ACC112 (cell line): ENCODE measurements at regions not wholly inside any gene's neighbourhood (a gene's known extent, or its start where the extent isn't known, plus 50 kb on each side); places are given as distances from the start of the nearest gene placed in this dataset.

Source experiments
- H2AFZ ChIP-seq: fragments of 200-600 bp; sonication (generic); one replicate; pipeline ENCODE4 v1.6.0; 2017; ENCODE audit warnings: antibody characterized with exemption, low read length; ENCODE audit not compliant: unreplicated experiment
- H3K27ac ChIP-seq: fragments of 200-600 bp; sonication (generic); 2 replicates; pipeline ENCODE4 v1.5.1; 2014; ENCODE audit warnings: low read depth, mild to moderate bottlenecking, antibody characterized with exemption, low read length, moderate library complexity
- H3K27me3 ChIP-seq: fragments of 200-600 bp; sonication (generic); 2 replicates; pipeline ENCODE4 v1.6.1; 2014; ENCODE audit warnings: mild to moderate bottlenecking, antibody characterized with exemption, low read length, moderate library complexity, mixed read lengths; ENCODE audit not compliant: insufficient read depth
- H3K36me3 ChIP-seq: fragments of 200-600 bp; sonication (generic); 2 replicates; pipeline ENCODE4 v1.6.1; 2016; ENCODE audit warnings: mild to moderate bottlenecking, antibody characterized with exemption, low read length, moderate library complexity, mixed read lengths; ENCODE audit not compliant: insufficient read depth
- H3K4me1 ChIP-seq: fragments of 200-600 bp; sonication (generic); one replicate; pipeline ENCODE4 v1.6.1; 2016; ENCODE audit warnings: low read length, mixed read lengths; ENCODE audit not compliant: insufficient read depth, unreplicated experiment, control insufficient read depth
- H3K4me3 ChIP-seq: fragments of 200-600 bp; sonication (generic); 2 replicates; pipeline ENCODE4 v1.5.1; 2014; ENCODE audit warnings: mild to moderate bottlenecking, low read depth, low read length
- H3K79me2 ChIP-seq: fragments of 200-600 bp; sonication (generic); one replicate; pipeline ENCODE4 v1.6.0; 2016; ENCODE audit warnings: low read length; ENCODE audit not compliant: control insufficient read depth, unreplicated experiment, insufficient read depth

DNA sequence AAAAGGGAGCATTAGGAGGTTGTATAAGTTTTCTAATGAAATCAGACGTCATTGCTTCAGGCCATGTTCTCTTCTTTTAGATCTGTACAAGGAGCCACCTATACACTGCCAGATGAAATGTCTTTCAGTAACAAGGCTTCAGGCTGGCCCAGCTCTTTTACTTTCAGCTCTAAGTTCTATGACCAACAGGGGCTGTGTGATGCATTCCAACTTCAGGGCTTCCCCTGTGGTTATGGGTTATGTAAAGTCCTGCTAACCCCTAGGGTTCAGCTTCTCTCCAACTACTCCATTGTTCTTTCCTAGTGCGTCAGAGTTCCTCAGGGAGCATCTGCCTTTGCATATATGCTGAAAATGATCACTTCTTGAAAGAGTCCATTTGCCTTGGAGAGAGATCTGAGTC lies 79.4 kb upstream of the TTC29 start:
- no peaks in the 10 kb centered on the region for H3K4me1 ChIP-seq
- no peaks in the 10 kb centered on the region for H3K27me3 ChIP-seq
- H3K27ac ChIP-seq = no peak overlapping the region
- no peak overlapping the region for H2AFZ ChIP-seq
- no peak overlapping the region for H3K4me3 ChIP-seq
- no peaks in the 10 kb centered on the region for H3K79me2 ChIP-seq
- H3K36me3 ChIP-seq = no peaks in the 10 kb centered on the region

DNA sequence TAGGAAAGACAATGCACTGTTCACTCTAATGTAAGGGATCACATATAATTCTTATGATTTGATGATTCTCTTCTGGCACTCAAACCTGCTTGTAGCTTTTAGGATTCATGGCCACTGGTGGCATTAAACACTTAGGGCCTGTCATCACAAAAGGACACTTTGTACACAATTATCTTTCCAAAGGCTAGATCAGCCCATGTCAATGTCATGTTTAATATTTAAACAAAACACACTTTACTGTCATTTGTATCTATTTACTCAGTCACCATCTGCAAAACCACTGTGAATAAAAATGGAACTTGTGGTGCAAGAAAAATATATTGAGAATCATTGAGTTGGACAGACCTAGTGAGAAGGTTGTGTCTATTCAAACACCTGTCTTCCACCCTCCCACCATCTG lies 83.6 kb upstream of the TTC29 start:
- no peak overlapping the region for H3K27ac ChIP-seq
- no peaks in the 10 kb centered on the region for H3K36me3 ChIP-seq
- no peak overlapping the region for H3K4me3 ChIP-seq
- no peak overlapping the region for H2AFZ ChIP-seq
- H3K4me1 ChIP-seq = no peaks in the 10 kb centered on the region
- no peaks in the 10 kb centered on the region for H3K79me2 ChIP-seq
- H3K27me3 ChIP-seq = no peaks in the 10 kb centered on the region

DNA sequence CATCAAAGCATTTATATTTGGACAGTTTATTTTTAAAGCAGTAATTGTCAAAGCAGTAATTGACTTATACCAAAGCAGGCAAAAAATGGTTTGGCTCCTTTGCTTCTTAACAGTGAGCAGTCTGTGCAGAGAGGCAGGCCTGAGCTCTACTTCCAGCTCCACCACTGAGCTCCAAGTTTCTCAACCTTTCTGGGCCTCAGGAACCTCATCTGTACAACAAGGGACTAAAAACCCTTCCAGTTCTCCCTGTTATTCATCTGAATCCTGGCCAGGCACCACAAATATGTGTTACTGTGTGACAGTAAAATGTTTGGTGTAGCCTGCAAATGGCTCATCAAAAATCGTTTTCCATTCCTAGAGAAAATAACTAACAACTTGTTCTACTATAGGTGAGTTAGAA lies 88.7 kb upstream of the TTC29 start:
- Histone ChIP-seq H3K79me2 (no peaks in the 10 kb centered on the region), H2AFZ (no peak overlapping the region), H3K27me3 (peaks cover 8% of the 10 kb centered on the region; the same call in 1 of the 2 replicates), H3K4me1 (no peaks in the 10 kb centered on the region), H3K27ac (no peak overlapping the region), H3K36me3 (no peaks in the 10 kb centered on the region), H3K4me3 (no peak overlapping the region)

DNA sequence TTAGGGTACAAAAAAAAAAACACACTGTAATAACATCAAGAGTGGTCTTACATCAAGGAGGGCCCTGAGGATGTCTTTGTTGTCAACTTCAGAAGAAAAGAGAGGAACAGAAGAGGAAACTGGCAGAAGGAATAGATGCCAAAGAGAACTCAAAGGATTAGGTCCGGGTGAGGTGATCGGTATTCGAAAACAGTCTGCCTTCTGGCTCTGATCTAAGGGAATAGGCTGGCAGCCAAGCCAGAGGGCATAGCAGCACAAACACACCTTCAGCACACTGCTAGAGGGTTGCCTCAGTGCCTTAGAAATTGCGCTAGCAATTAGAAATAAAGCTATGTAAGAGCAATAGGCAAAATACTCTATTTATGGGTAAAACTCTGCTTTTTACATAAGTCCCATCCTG lies 91.4 kb upstream of the TTC29 start:
- no peak overlapping the region for H3K27ac ChIP-seq
- H3K36me3 ChIP-seq = no peaks in the 10 kb centered on the region
- H3K79me2 ChIP-seq = no peaks in the 10 kb centered on the region
- peaks cover 10% of the 10 kb centered on the region; the same call in 1 of the 2 replicates for H3K27me3 ChIP-seq
- H3K4me3 ChIP-seq = no peak overlapping the region
- H2AFZ ChIP-seq = no peak overlapping the region
- no peaks in the 10 kb centered on the region for H3K4me1 ChIP-seq

DNA sequence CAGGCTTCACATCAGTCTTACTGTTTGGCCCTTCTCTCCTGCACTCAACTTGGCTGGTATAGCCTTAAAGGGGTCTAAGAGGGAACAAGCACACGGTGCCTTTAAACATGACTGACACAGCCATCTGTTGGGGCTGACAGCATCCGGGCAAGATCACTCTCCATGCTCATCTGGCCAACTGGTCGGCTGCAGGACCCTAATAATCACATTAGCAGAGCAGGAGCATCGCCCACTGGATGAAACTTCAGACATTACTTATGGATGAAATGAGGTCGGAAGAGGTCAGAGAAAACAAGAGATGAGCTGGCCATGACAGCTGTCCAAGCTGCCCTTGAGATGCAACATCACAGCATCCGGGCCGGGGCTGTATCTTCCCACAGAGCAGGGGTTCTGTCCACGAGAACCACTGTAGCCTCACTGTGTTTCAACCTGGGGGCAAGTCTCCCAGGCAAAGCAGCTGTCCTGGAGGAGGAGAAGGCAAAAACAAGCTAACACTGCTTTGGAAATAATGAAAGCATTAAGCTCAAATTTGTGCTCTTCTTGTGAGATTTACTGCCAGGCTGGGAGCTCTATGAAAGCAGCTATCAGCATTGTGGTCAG lies 94.4 kb upstream of the TTC29 start:
- H3K27ac ChIP-seq = no peak overlapping the region
- no peak overlapping the region for H2AFZ ChIP-seq
- H3K4me1 ChIP-seq = no peaks in the 10 kb centered on the region
- no peaks in the 10 kb centered on the region for H3K36me3 ChIP-seq
- no peak overlapping the region for H3K4me3 ChIP-seq
- no peaks in the 10 kb centered on the region for H3K79me2 ChIP-seq
- peaks cover 10% of the 10 kb centered on the region; the same call in 1 of the 2 replicates for H3K27me3 ChIP-seq

DNA sequence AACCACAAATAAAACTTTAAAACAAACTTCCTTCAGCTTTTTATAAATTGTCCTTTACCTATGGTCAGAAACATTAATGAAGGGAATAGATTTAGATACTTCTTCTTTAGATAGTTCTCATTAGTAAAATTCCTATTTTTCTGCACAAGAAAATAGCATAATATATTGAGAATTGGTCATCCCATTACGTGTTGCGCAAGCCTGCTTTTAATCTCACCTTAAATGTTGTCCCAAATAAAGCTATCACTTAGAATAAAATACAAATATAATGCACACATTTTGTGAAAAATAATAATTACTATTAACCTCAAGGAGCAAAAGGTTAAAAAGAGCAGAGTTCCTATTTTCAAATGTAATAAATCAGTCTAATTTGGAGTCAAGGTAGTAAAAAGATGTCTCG lies 95.2 kb upstream of the TTC29 start:
- H3K4me1 ChIP-seq = no peaks in the 10 kb centered on the region
- no peak overlapping the region for H3K27ac ChIP-seq
- H3K79me2 ChIP-seq = no peaks in the 10 kb centered on the region
- peaks cover 10% of the 10 kb centered on the region; the same call in 1 of the 2 replicates for H3K27me3 ChIP-seq
- no peaks in the 10 kb centered on the region for H3K36me3 ChIP-seq
- no peak overlapping the region for H2AFZ ChIP-seq
- no peak overlapping the region for H3K4me3 ChIP-seq

DNA sequence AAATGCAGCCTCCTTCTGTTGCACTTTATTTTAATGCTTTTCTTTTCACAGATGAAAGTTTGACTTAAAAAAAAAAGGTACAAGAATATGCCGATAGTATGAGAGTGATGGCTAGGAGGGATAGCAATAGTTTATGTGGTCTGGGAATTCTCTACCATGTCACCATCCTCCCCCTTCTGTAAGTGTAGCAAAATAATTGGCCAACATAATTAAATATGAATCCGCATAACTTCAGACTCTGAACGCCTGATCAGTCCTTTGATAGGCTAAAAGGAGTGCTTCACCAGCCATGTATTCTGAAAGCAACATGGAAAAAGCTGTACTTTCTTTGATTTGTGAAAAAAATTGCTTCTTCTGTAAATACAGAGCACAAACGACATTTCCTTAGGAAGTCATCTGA lies 95.7 kb upstream of the TTC29 start:
- Histone ChIP-seq H3K79me2 (no peaks in the 10 kb centered on the region), H2AFZ (no peak overlapping the region), H3K36me3 (no peaks in the 10 kb centered on the region), H3K4me3 (no peak overlapping the region), H3K4me1 (no peaks in the 10 kb centered on the region), H3K27me3 (peaks cover 10% of the 10 kb centered on the region; the same call in 1 of the 2 replicates), H3K27ac (no peak overlapping the region)

DNA sequence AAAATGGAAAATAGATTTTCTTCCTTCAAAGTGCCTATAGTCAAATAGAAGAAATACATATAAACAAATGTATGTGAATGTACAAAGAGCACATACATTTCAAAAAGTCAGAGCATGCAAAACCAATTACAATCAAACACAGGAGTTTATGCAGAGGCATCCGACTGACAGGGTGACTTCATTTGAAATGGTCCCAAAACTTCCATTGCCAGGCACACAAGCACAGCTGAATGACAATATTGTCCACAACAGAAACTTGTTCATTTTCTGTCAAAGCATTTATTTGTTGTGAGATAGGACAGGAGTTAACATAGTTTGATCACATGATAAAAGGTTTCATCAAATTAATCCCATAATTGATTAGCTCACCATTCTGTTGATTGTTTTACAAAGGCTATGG lies 96.4 kb upstream of the TTC29 start:
- H3K27ac ChIP-seq = no peak overlapping the region
- no peaks in the 10 kb centered on the region for H3K4me1 ChIP-seq
- no peaks in the 10 kb centered on the region for H3K36me3 ChIP-seq
- H3K4me3 ChIP-seq = no peak overlapping the region
- no peak overlapping the region for H2AFZ ChIP-seq
- H3K79me2 ChIP-seq = no peaks in the 10 kb centered on the region
- H3K27me3 ChIP-seq = peaks cover 10% of the 10 kb centered on the region; the same call in 1 of the 2 replicates

DNA sequence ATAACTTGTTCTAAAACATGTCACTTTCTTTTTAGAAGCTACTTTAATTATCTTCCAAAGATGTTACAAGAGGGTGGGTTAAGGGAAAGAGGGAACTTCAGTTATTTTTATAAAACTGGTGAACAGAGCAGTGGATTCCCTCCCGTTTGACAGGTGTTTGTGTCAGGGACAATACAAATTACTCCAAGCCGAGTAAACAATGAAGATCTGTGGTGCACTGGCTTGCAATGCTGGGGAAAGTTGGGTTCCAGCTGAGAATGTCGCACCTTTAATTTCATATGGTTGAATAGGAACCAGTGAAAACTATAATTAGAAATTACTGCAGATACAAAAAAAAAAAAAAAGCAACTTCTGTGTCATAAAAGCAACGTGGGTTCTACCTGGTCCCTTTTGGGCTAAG lies 98.6 kb upstream of the TTC29 start:
- Histone ChIP-seq H3K36me3 (no peaks in the 10 kb centered on the region), H3K4me3 (no peak overlapping the region), H2AFZ (no peak overlapping the region), H3K4me1 (no peaks in the 10 kb centered on the region), H3K27me3 (0 out of 2 replicates have a peak, but pooled peaks cover 3% of the 10 kb centered on the region), H3K79me2 (no peaks in the 10 kb centered on the region), H3K27ac (no peak overlapping the region)

DNA sequence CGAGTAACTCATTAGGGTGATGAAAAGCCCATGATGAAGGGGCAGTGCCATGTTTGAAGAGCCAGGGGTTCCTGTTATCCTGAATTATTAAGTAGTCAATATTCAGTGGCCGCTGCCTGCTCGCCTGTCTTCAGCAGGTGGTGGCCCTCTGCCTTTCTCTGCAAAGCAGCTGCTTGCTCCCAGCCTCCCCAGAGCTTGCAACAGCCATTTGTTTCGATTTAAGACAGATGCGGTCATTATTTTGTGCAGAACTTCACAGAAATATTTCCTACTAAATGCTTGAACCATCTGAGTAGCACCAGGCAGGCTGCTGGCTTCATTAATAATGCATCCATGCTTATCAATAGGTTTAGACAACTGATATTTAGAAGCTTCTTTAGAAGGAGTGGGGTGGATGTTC lies 104.3 kb upstream of the TTC29 start:
- Histone ChIP-seq H3K4me3 (no peak overlapping the region), H3K36me3 (no peaks in the 10 kb centered on the region), H3K27ac (peak overlapping the region; percentile 18; the same call in 1 of the 2 replicates), H2AFZ (peak overlapping the region; percentile 19), H3K27me3 (no peaks in the 10 kb centered on the region), H3K79me2 (no peaks in the 10 kb centered on the region), H3K4me1 (peaks cover 6% of the 10 kb centered on the region)

DNA sequence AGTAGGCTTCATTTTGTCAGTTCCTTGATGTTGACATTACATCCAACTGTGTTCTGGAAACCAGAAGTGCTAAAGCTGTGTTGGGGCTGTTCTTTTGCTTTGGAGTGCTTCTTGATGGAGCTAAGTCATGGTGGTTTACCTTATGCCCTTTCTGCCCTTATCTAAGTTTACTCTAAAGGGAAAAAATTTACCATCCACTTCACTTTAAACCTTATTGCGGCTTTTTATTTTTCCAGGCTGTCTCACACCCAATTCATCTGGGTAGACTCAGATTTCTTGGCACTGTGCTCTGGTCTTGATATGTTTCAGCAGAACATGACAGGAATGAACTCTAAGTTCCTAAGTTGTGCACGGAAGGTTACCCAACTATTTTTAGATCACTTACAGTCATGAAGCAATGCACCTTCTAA lies 104.7 kb upstream of the TTC29 start:
- H3K27ac ChIP-seq = peak overlapping the region; percentile 18; the same call in 1 of the 2 replicates
- H3K4me3 ChIP-seq = no peak overlapping the region
- H2AFZ ChIP-seq = peak overlapping the region; percentile 19
- no peaks in the 10 kb centered on the region for H3K79me2 ChIP-seq
- H3K36me3 ChIP-seq = no peaks in the 10 kb centered on the region
- H3K4me1 ChIP-seq = peaks cover 6% of the 10 kb centered on the region
- no peaks in the 10 kb centered on the region for H3K27me3 ChIP-seq
